ENCODE measurements at regions not wholly inside any gene's neighbourhood (a gene's known extent, or its start where the extent isn't known, plus 50 kb on each side); places are given as distances from the start of the nearest gene placed in this dataset.

DNA sequence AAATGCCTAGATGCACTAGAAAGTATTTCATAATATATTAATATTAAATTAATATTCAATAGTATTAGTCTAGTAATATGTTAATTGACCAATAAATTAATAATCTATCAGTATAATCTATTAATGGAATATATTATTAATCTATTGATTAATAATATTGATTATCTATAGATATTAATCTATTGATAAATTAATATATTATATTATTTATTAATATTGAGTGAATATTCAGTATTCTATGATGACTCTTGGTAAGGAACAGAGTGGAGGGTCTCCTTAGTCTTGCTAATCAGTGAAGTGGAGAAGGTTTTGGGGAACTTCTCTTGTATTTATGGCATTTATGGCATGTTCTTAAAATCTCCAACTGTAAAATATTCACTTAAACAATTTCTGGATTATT, 679.3 kb upstream of the FLRT2 start:
- no peaks in the 10 kb centered on the region for H3K27me3 ChIP-seq (ENCODE audit: insufficient read depth, low read length)
- no peak overlapping the region for H2BK120ac ChIP-seq (ENCODE audit: insufficient read depth, low read length, poor library complexity)
- no peak overlapping the region for H3K23ac ChIP-seq (ENCODE audit: low read length)
- no peak overlapping the region for H3K18ac ChIP-seq (ENCODE audit: low read length)
- no peak overlapping the region for H2BK5ac ChIP-seq (ENCODE audit: low read depth, low read length, poor library complexity)
- no peaks in the 10 kb centered on the region for H3K79me1 ChIP-seq (ENCODE audit: low read length)
- H3K79me2 ChIP-seq (ENCODE audit: control insufficient read depth, insufficient read depth, low read length, poor library complexity), result no peaks in the 10 kb centered on the region
- H3K27ac ChIP-seq (ENCODE audit: low read depth, low read length), result no peak overlapping the region
- no peak overlapping the region for H3K4me3 ChIP-seq (ENCODE audit: low read depth, low read length)
- no peak overlapping the region for H4K8ac ChIP-seq (ENCODE audit: low read depth, low read length)
- no peaks in the 10 kb centered on the region for H3K4me1 ChIP-seq (ENCODE audit: control insufficient read depth in 1 of 2, insufficient read depth in 2 of 2, low read length in 2 of 2)
- no peak overlapping the region for H3K9ac ChIP-seq (ENCODE audit: low read length)
- H3K9me3 ChIP-seq (ENCODE audit: insufficient read depth, low read depth, low read length), result no peaks in the 10 kb centered on the region
- no peak overlapping the region for H3K4me2 ChIP-seq (ENCODE audit: low read length)
- H4K91ac ChIP-seq (ENCODE audit: low read depth, low read length), result no peak overlapping the region
- DNase-seq, result no peak
- no peak overlapping the region for H4K12ac ChIP-seq (ENCODE audit: low read depth, low read length)
- no peak overlapping the region for H3K14ac ChIP-seq (ENCODE audit: low read length)
- no peak overlapping the region for H2BK12ac ChIP-seq (ENCODE audit: low read length)
- H3K36me3 ChIP-seq (ENCODE audit: control insufficient read depth in 1 of 2, insufficient read depth in 2 of 2, low read length in 2 of 2), result no peaks in the 10 kb centered on the region
- no peak overlapping the region for H2AK5ac ChIP-seq (ENCODE audit: low read length)
- H3K4ac ChIP-seq (ENCODE audit: low read depth, low read length), result no peak overlapping the region
- H2AFZ ChIP-seq (ENCODE audit: insufficient read depth, low read length, poor library complexity), result no peak overlapping the region

DNA sequence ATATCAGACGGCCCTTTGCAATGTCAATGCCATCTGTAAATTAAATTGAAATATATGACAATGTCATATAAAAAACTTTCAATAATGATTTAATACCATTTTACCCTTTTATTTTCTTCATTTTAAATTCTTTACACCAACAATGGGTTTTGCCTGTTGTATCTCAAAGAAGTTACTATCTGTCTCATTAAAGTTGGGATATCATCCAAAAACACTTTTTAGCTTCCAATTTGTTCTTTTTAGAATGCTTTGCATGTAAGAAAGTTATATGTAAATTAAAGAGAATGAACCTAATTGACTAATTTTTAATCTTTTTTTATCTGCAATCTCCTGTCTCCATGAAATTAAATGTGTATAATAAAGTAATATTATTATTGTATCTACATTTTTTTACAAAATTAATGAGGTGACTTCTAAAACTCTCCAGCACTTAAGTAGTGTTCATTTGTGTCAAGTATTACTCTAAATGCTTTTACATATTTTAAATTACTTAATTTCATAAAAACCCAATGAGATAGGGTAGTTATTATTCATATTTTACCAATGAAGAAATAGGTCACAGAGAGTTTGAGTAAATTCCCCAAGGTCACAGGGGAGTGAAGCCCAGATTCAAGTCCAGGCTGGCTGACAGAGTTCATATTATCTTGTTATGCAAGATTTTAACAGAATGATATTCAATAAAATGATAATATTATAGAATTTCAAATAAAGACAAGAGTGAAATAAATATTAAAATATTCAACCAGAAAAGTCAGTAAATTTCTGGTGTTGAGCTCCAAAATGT, 673.0 kb upstream of the FLRT2 start:
- no peak overlapping the region for H2AK5ac ChIP-seq (ENCODE audit: low read length)
- H2BK120ac ChIP-seq (ENCODE audit: insufficient read depth, low read length, poor library complexity), result no peak overlapping the region
- H3K9ac ChIP-seq (ENCODE audit: low read length), result no peak overlapping the region
- DNase-seq, result no peak
- H3K79me2 ChIP-seq (ENCODE audit: control insufficient read depth, insufficient read depth, low read length, poor library complexity), result no peaks in the 10 kb centered on the region
- H2AFZ ChIP-seq (ENCODE audit: insufficient read depth, low read length, poor library complexity), result no peak overlapping the region
- no peaks in the 10 kb centered on the region for H3K27me3 ChIP-seq (ENCODE audit: insufficient read depth, low read length)
- H4K8ac ChIP-seq (ENCODE audit: low read depth, low read length), result no peak overlapping the region
- no peak overlapping the region for H3K4me2 ChIP-seq (ENCODE audit: low read length)
- H4K91ac ChIP-seq (ENCODE audit: low read depth, low read length), result no peak overlapping the region
- no peaks in the 10 kb centered on the region for H3K4me1 ChIP-seq (ENCODE audit: control insufficient read depth in 1 of 2, insufficient read depth in 2 of 2, low read length in 2 of 2)
- H3K23ac ChIP-seq (ENCODE audit: low read length), result no peak overlapping the region
- no peaks in the 10 kb centered on the region for H3K9me3 ChIP-seq (ENCODE audit: insufficient read depth, low read depth, low read length)
- H3K79me1 ChIP-seq (ENCODE audit: low read length), result no peaks in the 10 kb centered on the region
- no peak overlapping the region for H3K4me3 ChIP-seq (ENCODE audit: low read depth, low read length)
- no peak overlapping the region for H3K4ac ChIP-seq (ENCODE audit: low read depth, low read length)
- no peak overlapping the region for H3K14ac ChIP-seq (ENCODE audit: low read length)
- H3K36me3 ChIP-seq (ENCODE audit: control insufficient read depth in 1 of 2, insufficient read depth in 2 of 2, low read length in 2 of 2), result no peaks in the 10 kb centered on the region
- no peak overlapping the region for H3K27ac ChIP-seq (ENCODE audit: low read depth, low read length)
- no peak overlapping the region for H2BK5ac ChIP-seq (ENCODE audit: low read depth, low read length, poor library complexity)
- no peak overlapping the region for H3K18ac ChIP-seq (ENCODE audit: low read length)
- no peak overlapping the region for H2BK12ac ChIP-seq (ENCODE audit: low read length)
- WGBS (ENCODE audit: extremely low coverage, insufficient coverage, insufficient read length), result no CpG with 5 or more reads among the region's 1 CpG
- no peak overlapping the region for H4K12ac ChIP-seq (ENCODE audit: low read depth, low read length)

DNA sequence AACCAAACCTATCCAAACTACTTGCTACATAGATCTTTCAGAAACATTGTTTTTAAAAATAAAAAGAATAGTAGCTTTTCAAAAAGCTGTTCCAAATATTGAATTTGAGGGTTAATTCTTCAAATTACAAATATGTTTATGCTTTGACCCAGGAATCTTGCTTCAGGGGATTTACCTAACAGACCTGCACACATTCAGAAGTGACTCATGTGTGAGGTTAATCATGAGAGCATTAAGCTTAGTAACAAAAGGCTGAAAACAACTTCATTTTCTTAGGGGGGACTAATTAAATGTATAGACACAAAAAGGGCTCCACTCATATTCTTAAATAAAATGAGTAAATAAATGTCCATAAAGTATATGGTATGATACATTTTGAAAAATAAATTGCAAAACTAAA, 672.4 kb upstream of the FLRT2 start:
- Histone ChIP-seq H3K79me1 (ENCODE audit: low read length) (no peaks in the 10 kb centered on the region), H2BK12ac (ENCODE audit: low read length) (no peak overlapping the region), H3K9me3 (ENCODE audit: insufficient read depth, low read depth, low read length) (no peaks in the 10 kb centered on the region), H4K8ac (ENCODE audit: low read depth, low read length) (no peak overlapping the region), H2AK5ac (ENCODE audit: low read length) (no peak overlapping the region), H3K79me2 (ENCODE audit: control insufficient read depth, insufficient read depth, low read length, poor library complexity) (no peaks in the 10 kb centered on the region), H3K9ac (ENCODE audit: low read length) (no peak overlapping the region), H3K4ac (ENCODE audit: low read depth, low read length) (no peak overlapping the region), H3K27ac (ENCODE audit: low read depth, low read length) (no peak overlapping the region), H3K18ac (ENCODE audit: low read length) (no peak overlapping the region), H2AFZ (ENCODE audit: insufficient read depth, low read length, poor library complexity) (no peak overlapping the region), H3K4me3 (ENCODE audit: low read depth, low read length) (no peak overlapping the region), H3K23ac (ENCODE audit: low read length) (no peak overlapping the region), H3K14ac (ENCODE audit: low read length) (no peak overlapping the region), H3K4me2 (ENCODE audit: low read length) (no peak overlapping the region), H3K4me1 (ENCODE audit: control insufficient read depth in 1 of 2, insufficient read depth in 2 of 2, low read length in 2 of 2) (no peaks in the 10 kb centered on the region), H4K91ac (ENCODE audit: low read depth, low read length) (no peak overlapping the region), H3K36me3 (ENCODE audit: control insufficient read depth in 1 of 2, insufficient read depth in 2 of 2, low read length in 2 of 2) (no peaks in the 10 kb centered on the region), H2BK5ac (ENCODE audit: low read depth, low read length, poor library complexity) (no peak overlapping the region), H2BK120ac (ENCODE audit: insufficient read depth, low read length, poor library complexity) (no peak overlapping the region), H4K12ac (ENCODE audit: low read depth, low read length) (no peak overlapping the region), H3K27me3 (ENCODE audit: insufficient read depth, low read length) (no peaks in the 10 kb centered on the region)
- DNase-seq, result no peak

DNA sequence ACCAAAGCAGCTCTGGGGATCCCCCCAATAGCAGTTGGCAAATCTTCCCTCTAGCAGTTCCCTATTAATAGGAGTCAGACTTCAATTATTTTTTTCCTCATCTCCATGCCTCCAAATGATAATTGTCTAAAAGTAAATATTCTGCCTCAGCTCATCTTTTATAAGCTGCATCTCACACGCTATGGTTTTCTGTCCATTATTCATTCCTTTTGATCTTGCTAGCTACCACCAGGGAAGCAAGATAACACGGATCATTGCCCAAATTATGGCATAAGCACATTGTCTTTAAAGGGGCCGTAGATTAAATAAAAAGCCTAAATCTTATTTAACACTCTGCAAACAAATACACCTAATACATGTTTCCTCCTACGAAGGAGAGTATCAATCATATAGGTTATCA, 670.8 kb upstream of the FLRT2 start:
- Histone ChIP-seq H3K36me3 (ENCODE audit: control insufficient read depth in 1 of 2, insufficient read depth in 2 of 2, low read length in 2 of 2) (no peaks in the 10 kb centered on the region), H3K4me1 (ENCODE audit: control insufficient read depth in 1 of 2, insufficient read depth in 2 of 2, low read length in 2 of 2) (no peaks in the 10 kb centered on the region), H3K79me2 (ENCODE audit: control insufficient read depth, insufficient read depth, low read length, poor library complexity) (no peaks in the 10 kb centered on the region), H3K18ac (ENCODE audit: low read length) (no peak overlapping the region), H2BK120ac (ENCODE audit: insufficient read depth, low read length, poor library complexity) (no peak overlapping the region), H3K4me2 (ENCODE audit: low read length) (no peak overlapping the region), H3K14ac (ENCODE audit: low read length) (no peak overlapping the region), H2BK5ac (ENCODE audit: low read depth, low read length, poor library complexity) (no peak overlapping the region), H2AK5ac (ENCODE audit: low read length) (no peak overlapping the region), H3K27me3 (ENCODE audit: insufficient read depth, low read length) (no peaks in the 10 kb centered on the region), H4K8ac (ENCODE audit: low read depth, low read length) (no peak overlapping the region), H3K79me1 (ENCODE audit: low read length) (no peaks in the 10 kb centered on the region), H3K4me3 (ENCODE audit: low read depth, low read length) (no peak overlapping the region), H3K23ac (ENCODE audit: low read length) (no peak overlapping the region), H3K9me3 (ENCODE audit: insufficient read depth, low read depth, low read length) (no peaks in the 10 kb centered on the region), H4K12ac (ENCODE audit: low read depth, low read length) (no peak overlapping the region), H2BK12ac (ENCODE audit: low read length) (no peak overlapping the region), H3K4ac (ENCODE audit: low read depth, low read length) (no peak overlapping the region), H3K27ac (ENCODE audit: low read depth, low read length) (no peak overlapping the region), H4K91ac (ENCODE audit: low read depth, low read length) (no peak overlapping the region), H3K9ac (ENCODE audit: low read length) (no peak overlapping the region), H2AFZ (ENCODE audit: insufficient read depth, low read length, poor library complexity) (no peak overlapping the region)
- no CpG with 5 or more reads among the region's 4 CpGs for WGBS (ENCODE audit: extremely low coverage, insufficient coverage, insufficient read length)
- no peak for DNase-seq
